Mesodermal cell (in vitro differentiated cells): ENCODE measurements at regions not wholly inside any gene's neighbourhood (a gene's known extent, or its start where the extent isn't known, plus 50 kb on each side); places are given as distances from the start of the nearest gene placed in this dataset.

Experiments
- H3K27ac ChIP-seq: 2 replicates; pipeline ENCODE4 v1.7.0; 2013; ENCODE audit warnings: mild to moderate bottlenecking, low read depth, low read length, moderate library complexity; ENCODE audit not compliant: severe bottlenecking
- H3K36me3 ChIP-seq: 2 replicates; pipeline ENCODE4 v1.7.1; 2013; ENCODE audit warnings: mild to moderate bottlenecking, low read length, moderate library complexity; ENCODE audit not compliant: control insufficient read depth, insufficient read depth
- H3K4me1 ChIP-seq: one replicate; pipeline ENCODE4 v1.7.1; 2013; ENCODE audit warnings: mild to moderate bottlenecking, low read length; ENCODE audit not compliant: insufficient read depth, control insufficient read depth, poor library complexity, severe bottlenecking
- H3K4me3 ChIP-seq: 2 replicates; pipeline ENCODE4 v1.7.0; 2013; ENCODE audit warnings: low read length, control low read depth, mild to moderate bottlenecking; ENCODE audit not compliant: insufficient read depth, poor library complexity, severe bottlenecking; ENCODE audit errors: extremely low read depth
- H3K9me3 ChIP-seq: 2 replicates; pipeline ENCODE4 v1.7.1; 2013; ENCODE audit warnings: mild to moderate bottlenecking, low read length, moderate library complexity; ENCODE audit not compliant: control insufficient read depth
- WGBS, 2 experiments: methylation state at CpG; one replicate each; pipeline ENCODE4 v1.1.5; 2013; ENCODE audit warnings: missing lambda C conversion rate in 2 of 2; ENCODE audit not compliant: insufficient coverage in 2 of 2; 5-methylcytosine and 5-hydroxymethylcytosine counted together

DNA sequence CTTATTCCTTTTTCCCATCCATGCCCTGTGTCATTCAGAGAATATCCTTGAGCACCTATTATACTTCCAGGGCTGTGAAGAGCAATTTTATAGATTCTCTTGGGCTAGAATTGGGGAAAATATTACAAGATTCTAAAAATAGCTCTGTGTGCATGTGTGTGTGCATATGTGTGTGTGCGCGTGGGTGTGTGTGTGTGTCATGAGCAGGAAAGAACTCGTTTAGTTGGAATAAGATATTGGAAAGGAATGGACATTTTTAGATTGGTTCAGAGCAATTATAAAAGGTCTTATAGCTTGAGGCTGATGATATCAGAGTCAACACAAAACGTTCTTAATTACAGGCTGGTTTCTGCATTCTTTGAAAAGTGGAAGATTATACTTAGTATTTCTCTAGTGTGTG is 212.1 kb upstream of the COPS8 start:
- H3K27ac ChIP-seq, result no peak overlapping the region
- WGBS, 2 experiments, result 91 to 97% methylated on average over 4 of the region's 4 CpGs
- H3K4me3 ChIP-seq, result no peak overlapping the region
- no peaks in the 10 kb centered on the region for H3K36me3 ChIP-seq
- peaks cover 17% of the 10 kb centered on the region for H3K4me1 ChIP-seq
- no peaks in the 10 kb centered on the region for H3K9me3 ChIP-seq

DNA sequence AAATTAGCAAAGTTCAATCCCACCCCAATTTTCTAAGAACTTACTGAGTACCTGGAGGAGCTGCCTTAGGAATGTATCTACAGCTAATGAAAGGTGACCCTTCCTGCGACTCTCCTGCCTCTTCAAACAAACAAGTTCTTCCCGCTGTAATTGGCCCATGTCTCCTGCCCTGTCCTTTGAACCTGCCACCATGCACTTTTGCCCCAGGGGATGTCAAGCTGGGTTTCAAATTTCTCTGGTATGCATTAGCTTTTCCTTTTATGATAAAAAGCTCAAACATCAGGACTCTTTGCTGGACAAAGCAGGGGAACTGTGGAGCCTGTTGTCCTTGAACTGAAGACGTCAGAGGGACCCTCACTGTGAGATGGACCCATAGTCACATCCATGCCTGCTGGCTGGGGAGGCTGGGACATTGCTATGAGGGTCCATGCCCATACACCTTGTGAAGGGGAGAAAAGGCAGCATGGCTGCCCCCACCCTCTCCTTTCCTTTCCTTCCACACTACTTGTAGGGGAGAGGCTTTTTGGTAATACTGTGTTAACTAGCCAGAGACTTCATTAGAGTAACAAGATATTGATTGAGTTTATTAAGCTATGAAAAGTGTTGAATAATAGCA is 210.7 kb upstream of the COPS8 start:
- H3K9me3 ChIP-seq, result no peaks in the 10 kb centered on the region
- H3K4me1 ChIP-seq, result peaks cover 16% of the 10 kb centered on the region
- no peak overlapping the region for H3K27ac ChIP-seq
- no peak overlapping the region for H3K4me3 ChIP-seq
- no peaks in the 10 kb centered on the region for H3K36me3 ChIP-seq
- WGBS, 2 experiments, result 83% methylated on average over 2 to 3 of the region's 3 CpGs

DNA sequence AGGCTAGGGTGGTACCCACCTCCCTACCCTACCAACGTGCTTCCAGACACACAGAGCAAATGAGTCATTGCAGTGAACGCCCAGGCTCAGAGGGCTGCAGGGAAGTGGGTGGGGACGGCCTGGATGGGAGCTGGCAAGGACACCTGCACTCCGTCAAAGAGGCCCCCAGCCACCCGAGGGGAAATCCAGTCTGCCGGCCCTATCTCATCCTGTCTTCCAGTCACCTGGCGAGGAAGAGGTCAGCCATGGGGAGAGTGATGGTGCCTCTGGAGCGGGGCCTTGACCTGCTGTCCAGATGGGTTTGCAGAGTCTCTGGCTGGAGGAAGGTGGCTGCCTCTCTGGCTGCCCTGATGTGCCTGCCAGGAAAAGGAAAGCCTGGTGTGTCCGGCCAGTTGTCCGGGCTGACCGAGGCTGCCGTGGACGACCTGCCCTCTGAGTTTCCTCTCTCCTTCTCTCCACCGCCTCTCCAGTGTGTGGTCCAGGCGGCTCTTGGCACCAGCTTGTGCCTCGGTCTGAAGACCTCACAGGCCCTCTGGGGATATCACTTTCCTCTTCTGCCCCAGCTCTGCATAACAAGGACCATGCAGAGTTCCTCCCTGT is 209.7 kb upstream of the COPS8 start:
- whole genome bisulfite sequencing, 2 experiments, result 87 to 90% methylated on average over 7 to 14 of the region's 16 CpGs
- no peak overlapping the region for H3K4me3 ChIP-seq
- peaks cover 10% of the 10 kb centered on the region for H3K4me1 ChIP-seq
- no peaks in the 10 kb centered on the region for H3K36me3 ChIP-seq
- no peak overlapping the region for H3K27ac ChIP-seq
- H3K9me3 ChIP-seq, result no peaks in the 10 kb centered on the region

DNA sequence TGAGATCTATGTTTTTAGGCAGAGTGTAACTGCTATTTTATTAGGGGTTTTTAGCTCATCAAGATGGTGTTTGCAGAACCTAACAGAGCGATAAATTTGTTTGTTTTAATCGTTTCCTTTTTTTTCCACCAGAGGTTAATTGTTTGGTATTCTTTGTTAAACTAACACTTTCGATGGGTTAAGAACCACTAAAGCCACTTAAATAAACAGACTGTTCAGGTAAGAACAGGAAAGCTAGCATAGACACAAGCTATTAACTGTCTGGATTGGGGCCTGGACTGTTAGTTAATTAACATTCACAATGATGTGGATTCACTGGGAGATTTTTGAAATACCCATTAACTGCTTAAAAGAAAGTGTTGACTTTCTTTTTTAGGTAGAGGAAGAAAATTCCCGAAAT is 209.0 kb upstream of the COPS8 start:
- 86% methylated on average over 2 of the region's 4 CpGs; no CpG with 5 or more reads in 1 of the 2 experiments for WGBS, 2 experiments
- no peak overlapping the region for H3K4me3 ChIP-seq
- no peaks in the 10 kb centered on the region for H3K9me3 ChIP-seq
- H3K4me1 ChIP-seq, result peaks cover 7% of the 10 kb centered on the region
- no peak overlapping the region for H3K27ac ChIP-seq
- no peaks in the 10 kb centered on the region for H3K36me3 ChIP-seq

DNA sequence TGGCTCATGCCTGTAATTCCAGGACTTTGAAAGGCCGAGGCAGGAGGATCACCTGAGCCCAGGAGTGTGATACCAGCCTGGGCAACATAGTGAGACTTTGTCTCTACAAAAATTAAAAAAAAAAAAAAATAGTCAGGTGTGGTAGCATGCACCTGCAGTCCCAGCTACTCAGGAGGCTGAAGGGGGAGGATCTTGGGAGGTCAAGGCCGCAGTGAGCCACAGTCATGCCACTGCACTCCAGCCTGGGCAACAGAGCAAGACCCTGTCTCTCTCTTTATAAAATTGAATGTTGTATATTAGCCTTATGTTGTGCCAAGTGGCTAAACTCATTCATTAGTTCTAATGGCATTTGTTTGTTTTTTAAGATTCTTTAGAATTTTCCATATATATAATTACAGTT is 207.7 kb upstream of the COPS8 start:
- H3K9me3 ChIP-seq, result no peaks in the 10 kb centered on the region
- H3K4me3 ChIP-seq, result no peak overlapping the region
- WGBS, 2 experiments, result 80 to 100% methylated on average over 1 of the region's 2 CpGs

DNA sequence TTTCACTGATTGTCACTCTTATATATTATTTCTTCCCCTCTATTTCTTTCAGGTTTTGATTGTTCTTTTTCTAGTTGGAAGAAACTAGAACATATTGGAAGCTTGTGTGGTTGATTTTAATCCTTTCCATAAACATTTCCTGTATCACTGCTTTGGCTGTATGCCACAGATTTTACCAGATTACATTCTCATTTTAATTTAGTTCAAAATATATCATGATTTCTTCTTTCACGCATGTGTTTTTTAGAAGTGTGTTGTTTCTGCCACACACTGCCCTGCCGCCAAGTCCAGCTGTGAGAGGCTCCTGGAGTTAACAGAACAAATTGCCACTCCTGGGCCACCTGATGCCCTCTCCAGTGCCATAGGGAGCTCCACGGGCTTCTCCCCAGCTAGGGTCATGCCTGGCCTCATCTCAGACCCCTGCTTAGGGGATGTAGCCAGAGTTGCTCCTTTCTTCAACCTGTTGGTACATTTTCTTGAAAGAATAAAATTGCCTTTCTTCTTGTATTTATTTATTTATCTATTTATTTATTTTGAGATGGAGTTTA is 206.2 kb upstream of the COPS8 start:
- WGBS, 2 experiments, result 80 to 85% methylated on average over 1 to 3 of the region's 3 CpGs
- Histone ChIP-seq H3K36me3 (no peaks in the 10 kb centered on the region), H3K4me1 (no peaks in the 10 kb centered on the region), H3K4me3 (no peak overlapping the region), H3K9me3 (no peaks in the 10 kb centered on the region), H3K27ac (no peak overlapping the region)

More for the DNA sequence above, 207.7 kb upstream of the COPS8 start:
- no peaks in the 10 kb centered on the region for H3K36me3 ChIP-seq
- H3K4me1 ChIP-seq, result no peaks in the 10 kb centered on the region
- H3K27ac ChIP-seq, result no peak overlapping the region

DNA sequence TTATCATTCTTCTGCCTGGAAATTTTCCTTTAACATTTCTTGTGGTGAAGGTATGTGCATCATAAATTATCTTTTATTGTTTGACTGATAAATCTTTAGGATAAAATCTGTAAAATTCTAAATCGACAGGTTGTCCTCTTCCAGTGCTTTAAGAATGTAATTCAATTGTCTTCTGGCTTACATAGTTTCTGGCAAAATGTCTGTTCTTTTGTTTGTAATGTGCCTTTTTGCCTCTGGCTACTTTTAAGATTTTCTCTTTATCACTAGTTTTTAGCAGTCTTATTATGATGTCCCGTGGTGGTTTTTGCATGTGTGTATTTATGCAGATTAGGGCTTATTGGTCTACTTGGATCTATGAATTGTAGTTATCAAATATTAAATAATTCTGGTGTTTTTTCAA is 203.6 kb upstream of the COPS8 start:
- Histone ChIP-seq H3K9me3 (no peaks in the 10 kb centered on the region), H3K4me1 (no peaks in the 10 kb centered on the region), H3K36me3 (no peaks in the 10 kb centered on the region), H3K4me3 (no peak overlapping the region), H3K27ac (no peak overlapping the region)
- WGBS, 2 experiments, result 100% methylated on average over 1 of the region's 2 CpGs; no CpG with 5 or more reads in 1 of the 2 experiments

DNA sequence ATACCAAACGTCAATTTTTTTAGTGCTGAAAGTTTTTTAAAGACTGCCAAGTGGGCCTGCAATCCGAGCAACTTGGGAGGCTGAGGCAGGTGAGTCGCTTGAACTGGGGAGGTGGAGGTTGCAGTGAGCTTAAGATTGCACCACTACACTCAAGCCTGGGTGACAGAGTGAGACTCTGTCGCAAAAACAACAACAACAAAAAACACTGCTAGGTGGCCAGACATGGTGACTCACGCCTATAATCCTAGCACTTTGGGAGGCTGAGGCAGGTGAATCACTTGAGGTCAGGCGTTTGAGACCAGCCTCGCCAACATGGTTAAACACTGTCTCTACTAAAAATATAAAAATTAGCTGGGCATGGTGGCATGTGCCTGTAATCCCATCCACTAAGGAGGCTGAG is 202.8 kb upstream of the COPS8 start:
- H3K9me3 ChIP-seq, result no peaks in the 10 kb centered on the region
- 90 to 100% methylated on average over 3 to 6 of the region's 7 CpGs for WGBS, 2 experiments
- peaks cover 4% of the 10 kb centered on the region for H3K4me1 ChIP-seq
- no peaks in the 10 kb centered on the region for H3K36me3 ChIP-seq
- H3K27ac ChIP-seq, result no peak overlapping the region
- no peak overlapping the region for H3K4me3 ChIP-seq

DNA sequence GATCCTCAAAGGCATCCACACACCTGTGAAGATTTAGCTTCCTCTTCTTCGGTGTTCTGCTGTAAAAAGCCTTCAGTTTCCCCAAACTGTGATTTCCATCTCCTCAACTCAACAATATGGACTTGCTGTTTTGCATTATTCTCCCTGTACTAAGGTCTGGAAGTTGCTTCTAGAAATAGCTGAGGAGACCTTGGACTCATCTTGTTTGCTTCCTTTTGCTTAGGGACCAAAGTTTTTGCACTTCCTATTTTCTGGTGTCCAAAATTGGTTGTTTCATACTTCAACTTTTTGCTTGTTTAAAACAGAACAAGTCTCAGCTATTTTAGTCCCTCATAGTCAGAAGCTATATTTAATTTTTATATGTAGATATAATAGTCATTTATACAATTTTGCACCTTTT is 201.9 kb upstream of the COPS8 start:
- H3K4me1 ChIP-seq, result peaks cover 8% of the 10 kb centered on the region
- 100% methylated on average over 1 of the region's 1 CpG for WGBS, 2 experiments
- H3K36me3 ChIP-seq, result no peaks in the 10 kb centered on the region
- no peak overlapping the region for H3K27ac ChIP-seq
- H3K9me3 ChIP-seq, result no peaks in the 10 kb centered on the region
- no peak overlapping the region for H3K4me3 ChIP-seq

DNA sequence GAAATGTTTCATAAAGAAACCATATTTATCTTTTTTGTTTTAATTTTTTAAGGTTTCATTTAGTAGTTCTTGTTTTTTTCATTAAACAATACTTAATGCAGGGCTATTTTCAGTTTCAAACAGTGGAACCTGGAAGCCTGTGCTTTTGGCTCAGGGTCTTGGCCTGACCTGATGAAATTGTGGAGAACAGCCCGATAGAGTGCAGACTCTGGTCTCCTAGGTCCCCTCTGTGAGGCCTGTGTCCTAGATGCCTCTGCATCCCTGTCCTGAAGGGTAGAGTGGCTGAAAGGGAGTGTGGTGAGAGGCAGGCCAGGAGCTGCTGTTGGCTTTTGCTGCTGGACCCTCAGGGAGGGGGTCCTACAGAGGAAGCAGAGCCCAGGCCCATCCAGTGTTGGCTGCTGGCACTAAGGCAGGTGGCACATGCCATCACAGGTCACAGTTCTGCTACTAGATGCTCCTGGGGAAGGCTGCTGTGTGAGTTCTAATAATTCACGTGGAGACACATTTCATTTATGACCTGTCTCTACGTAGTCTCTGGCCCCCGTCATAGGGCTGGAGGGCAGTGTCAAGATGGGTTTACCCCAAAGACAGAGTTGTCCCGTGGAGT is 201.0 kb upstream of the COPS8 start:
- Histone ChIP-seq H3K9me3 (no peaks in the 10 kb centered on the region), H3K36me3 (no peaks in the 10 kb centered on the region), H3K4me3 (no peak overlapping the region), H3K27ac (no peak overlapping the region), H3K4me1 (peaks cover 8% of the 10 kb centered on the region)
- 90 to 97% methylated on average over 3 to 4 of the region's 5 CpGs for WGBS, 2 experiments

DNA sequence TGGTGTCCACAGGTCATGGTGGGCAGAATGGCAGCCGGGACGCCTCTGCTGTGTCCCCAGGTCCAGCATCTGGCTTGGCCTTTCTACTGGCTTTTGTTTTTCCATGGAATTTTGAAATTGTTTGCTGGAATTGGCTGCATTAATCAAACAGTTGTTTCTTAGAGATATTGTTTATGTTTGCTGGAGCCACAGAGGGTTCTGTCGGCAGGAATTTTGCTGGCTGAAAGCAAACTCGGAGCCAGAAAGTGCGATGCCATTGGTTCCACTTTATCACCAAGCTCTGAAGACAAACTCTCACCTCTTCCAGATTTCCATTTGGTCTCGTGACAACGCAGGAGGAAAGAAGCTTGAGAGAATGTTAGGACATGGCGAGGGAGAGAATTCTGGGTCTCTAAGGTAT is 199.2 kb upstream of the COPS8 start:
- Histone ChIP-seq H3K36me3 (no peaks in the 10 kb centered on the region), H3K4me1 (peaks cover 8% of the 10 kb centered on the region), H3K9me3 (peaks cover 5% of the 10 kb centered on the region), H3K4me3 (no peak overlapping the region), H3K27ac (no peak overlapping the region)
- WGBS, 2 experiments, result 96 to 97% methylated on average over 3 to 4 of the region's 8 CpGs
